Activated T-cell treated with anti-CD3 and anti-CD28 coated beads, Interleukin-2, amount 50 U/mL, for 24 hours (primary cell): ENCODE measurements at regions not wholly inside any gene's neighbourhood (a gene's known extent, or its start where the extent isn't known, plus 50 kb on each side); places are given as distances from the start of the nearest gene placed in this dataset.

ENCODE experiments used
- DNase-seq: peaks from one replicate; pipeline ENCODE4 v3.0.0-alpha.2; 2020
- H3K27ac Mint-ChIP-seq: 2 replicates; pipeline ENCODE4 v1.8.0; 2020; ENCODE audit warnings: mild to moderate bottlenecking, mixed read lengths
- H3K27me3 Mint-ChIP-seq: 2 replicates; pipeline ENCODE4 v1.8.0; 2020; ENCODE audit warnings: mixed read lengths
- H3K36me3 Mint-ChIP-seq: 2 replicates; pipeline ENCODE4 v1.8.0; 2020; ENCODE audit warnings: low read depth, mixed read lengths
- H3K4me1 Mint-ChIP-seq: 2 replicates; pipeline ENCODE4 v1.8.0; 2020; ENCODE audit warnings: low read depth, mixed read lengths
- H3K4me3 Mint-ChIP-seq: 2 replicates; pipeline ENCODE4 v1.8.0; 2020; ENCODE audit warnings: mild to moderate bottlenecking, moderate library complexity, mixed read lengths
- H3K9me3 Mint-ChIP-seq: 2 replicates; pipeline ENCODE4 v1.8.0; 2020; ENCODE audit warnings: mixed read lengths

DNA sequence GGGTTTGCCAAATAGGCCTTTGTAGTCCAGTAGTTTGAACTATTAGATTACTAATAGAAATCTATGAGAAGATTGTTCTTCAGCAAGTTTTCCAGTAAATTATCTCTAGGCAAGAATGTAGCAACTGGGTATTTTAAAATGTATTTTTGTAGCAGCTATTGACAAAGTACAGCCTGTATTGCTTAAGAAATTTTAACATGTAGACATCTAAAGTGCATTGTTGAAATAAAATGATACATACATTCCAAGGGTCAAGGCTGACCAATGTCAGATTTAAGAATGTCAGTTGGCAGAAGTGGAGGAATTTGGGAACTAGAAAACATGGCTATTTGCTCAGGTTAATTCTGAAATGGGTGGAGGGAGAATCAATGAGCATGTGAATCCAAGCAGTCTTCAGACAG, 57.5 kb upstream of the ZSWIM6 start:
- Mint-ChIP-seq H3K27me3 (no peaks in the 10 kb centered on the region), H3K27ac (no peak overlapping the region), H3K4me1 (peaks cover 29% of the 10 kb centered on the region), H3K36me3 (no peaks in the 10 kb centered on the region), H3K4me3 (no peak overlapping the region), H3K9me3 (no peaks in the 10 kb centered on the region)
- no peak for DNase-seq

DNA sequence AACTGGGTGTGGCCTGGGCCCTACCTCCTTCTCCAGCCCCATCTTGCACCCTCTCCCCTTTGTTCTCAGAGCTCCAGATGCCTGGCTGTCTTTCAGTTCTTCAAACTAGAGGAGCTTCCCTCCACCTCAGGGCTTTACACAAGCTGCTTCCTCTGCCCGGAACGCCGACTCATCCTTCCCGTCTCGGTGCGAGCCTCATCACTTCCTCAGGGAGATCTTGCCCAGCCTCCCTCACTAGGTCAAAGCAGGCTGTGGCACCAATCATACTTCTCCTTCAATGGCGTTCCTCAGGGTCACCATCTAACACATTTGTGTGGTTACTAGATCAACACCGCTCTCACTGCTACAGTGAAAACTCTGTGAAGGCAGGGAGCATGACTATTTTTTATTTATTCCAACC, 56.2 kb upstream of the ZSWIM6 start:
- H3K27me3 Mint-ChIP-seq, result no peaks in the 10 kb centered on the region
- no peak overlapping the region for H3K4me3 Mint-ChIP-seq
- H3K27ac Mint-ChIP-seq, result peak overlapping the region; percentile 62
- no peaks in the 10 kb centered on the region for H3K36me3 Mint-ChIP-seq
- no peaks in the 10 kb centered on the region for H3K9me3 Mint-ChIP-seq
- peak; percentile 40 for DNase-seq
- H3K4me1 Mint-ChIP-seq, result peaks cover 37% of the 10 kb centered on the region

DNA sequence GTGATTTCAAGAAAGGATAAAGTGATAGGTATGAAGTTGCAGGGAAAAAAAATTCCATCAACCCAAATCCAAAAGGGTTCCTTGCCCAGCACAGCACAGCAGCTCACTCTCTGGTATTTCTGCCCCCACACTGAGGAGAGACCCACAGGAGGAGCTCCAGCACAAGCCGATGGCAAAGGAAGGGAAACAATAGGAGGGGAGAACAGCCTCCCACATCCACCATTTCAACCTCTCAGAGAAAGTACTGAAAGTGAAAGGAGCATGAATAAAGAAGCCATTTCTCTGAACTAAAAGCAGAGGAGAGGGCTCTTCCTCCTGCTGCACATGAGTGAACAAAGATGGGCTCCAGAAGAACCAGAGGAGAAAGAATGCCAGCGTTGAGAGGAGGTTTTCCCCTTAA, 54.9 kb upstream of the ZSWIM6 start:
- no peak for DNase-seq
- no peaks in the 10 kb centered on the region for H3K27me3 Mint-ChIP-seq
- no peaks in the 10 kb centered on the region for H3K9me3 Mint-ChIP-seq
- H3K4me3 Mint-ChIP-seq, result peak overlapping the region; percentile 24
- H3K36me3 Mint-ChIP-seq, result no peaks in the 10 kb centered on the region
- peak overlapping the region; percentile 60 for H3K27ac Mint-ChIP-seq
- peaks cover 42% of the 10 kb centered on the region for H3K4me1 Mint-ChIP-seq

GRCh38 chr5:61277781-61278180, 54.3 kb upstream of the ZSWIM6 start:
- Mint-ChIP-seq H3K27ac (peak overlapping the region; percentile 60), H3K4me3 (no peak overlapping the region), H3K4me1 (peaks cover 42% of the 10 kb centered on the region), H3K9me3 (no peaks in the 10 kb centered on the region), H3K27me3 (no peaks in the 10 kb centered on the region), H3K36me3 (no peaks in the 10 kb centered on the region)
- DNase-seq, result no peak

DNA sequence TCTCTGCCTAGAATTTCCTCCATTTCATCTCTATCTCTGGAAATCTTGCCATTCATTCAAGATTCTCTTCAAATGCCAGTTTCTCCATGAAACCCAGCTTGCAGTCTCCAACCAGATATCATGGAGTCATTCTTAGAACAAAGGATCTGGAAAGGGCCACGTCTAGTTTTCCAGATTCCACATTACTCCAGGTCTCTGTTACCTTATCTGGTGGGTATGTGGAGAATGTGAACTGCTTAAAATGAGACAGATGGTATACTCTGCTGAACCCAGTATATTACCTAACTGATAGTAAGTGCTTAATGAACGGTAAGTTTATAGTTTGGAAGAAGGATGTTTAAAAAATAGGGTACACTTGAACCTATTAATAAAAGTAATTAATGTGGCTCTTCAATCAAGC, 52.3 kb upstream of the ZSWIM6 start:
- Mint-ChIP-seq H3K9me3 (no peaks in the 10 kb centered on the region), H3K27me3 (no peaks in the 10 kb centered on the region), H3K36me3 (no peaks in the 10 kb centered on the region), H3K27ac (no peak overlapping the region), H3K4me3 (no peak overlapping the region), H3K4me1 (peaks cover 42% of the 10 kb centered on the region)
- DNase-seq, result no peak

GRCh38 chr5:61280205-61280604, 51.9 kb upstream of the ZSWIM6 start:
- Mint-ChIP-seq H3K4me3 (no peak overlapping the region), H3K9me3 (no peaks in the 10 kb centered on the region), H3K27me3 (no peaks in the 10 kb centered on the region), H3K27ac (no peak overlapping the region), H3K4me1 (peaks cover 41% of the 10 kb centered on the region), H3K36me3 (no peaks in the 10 kb centered on the region)
- no peak for DNase-seq

DNA sequence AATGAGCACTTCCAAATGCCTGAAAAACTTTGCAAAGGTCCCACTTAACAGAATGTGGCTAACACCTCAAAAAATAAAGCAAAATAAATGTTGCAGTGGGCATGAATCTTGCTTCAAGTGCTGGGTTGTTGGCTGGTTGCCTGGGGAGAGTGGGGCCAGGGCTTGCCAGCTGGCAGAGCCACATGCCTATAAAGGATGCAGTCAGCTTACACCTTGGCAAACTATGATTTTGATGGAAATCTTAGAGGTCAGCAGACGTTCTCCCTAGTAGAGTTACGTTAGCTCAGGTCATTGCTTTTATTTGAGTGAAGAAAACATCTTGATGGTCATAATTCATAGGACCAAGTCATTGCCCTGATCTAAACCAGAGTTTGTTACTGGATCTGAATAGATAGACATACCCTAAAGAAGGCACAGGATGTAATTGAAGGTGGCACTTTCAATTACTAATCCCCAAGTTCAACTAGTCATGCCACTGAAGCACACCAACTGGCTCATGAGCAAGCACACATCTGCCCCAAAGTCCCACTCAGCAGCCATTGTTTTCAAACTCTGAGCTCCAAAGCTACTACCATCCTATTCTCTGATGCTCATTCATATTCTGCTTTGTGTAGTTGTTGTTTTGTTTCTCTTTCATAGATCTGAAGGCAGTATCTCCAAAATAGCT, 51.2 kb upstream of the ZSWIM6 start:
- no peak for DNase-seq
- Mint-ChIP-seq H3K27me3 (no peaks in the 10 kb centered on the region), H3K27ac (no peak overlapping the region), H3K4me1 (peaks cover 35% of the 10 kb centered on the region), H3K36me3 (no peaks in the 10 kb centered on the region), H3K4me3 (no peak overlapping the region), H3K9me3 (no peaks in the 10 kb centered on the region)

- Mint-ChIP-seq H3K4me3 (no peak overlapping the region), H3K4me1 (peaks cover 30% of the 10 kb centered on the region), H3K9me3 (no peaks in the 10 kb centered on the region), H3K27me3 (no peaks in the 10 kb centered on the region), H3K27ac (no peak overlapping the region), H3K36me3 (no peaks in the 10 kb centered on the region)
- DNase-seq, result no peak
Observed at GRCh38 chr5:61281686-61282085, 50.4 kb upstream of the ZSWIM6 start.
